ENCODE measurements at regions not wholly inside any gene's neighbourhood (a gene's known extent, or its start where the extent isn't known, plus 50 kb on each side); places are given as distances from the start of the nearest gene placed in this dataset.

DNA sequence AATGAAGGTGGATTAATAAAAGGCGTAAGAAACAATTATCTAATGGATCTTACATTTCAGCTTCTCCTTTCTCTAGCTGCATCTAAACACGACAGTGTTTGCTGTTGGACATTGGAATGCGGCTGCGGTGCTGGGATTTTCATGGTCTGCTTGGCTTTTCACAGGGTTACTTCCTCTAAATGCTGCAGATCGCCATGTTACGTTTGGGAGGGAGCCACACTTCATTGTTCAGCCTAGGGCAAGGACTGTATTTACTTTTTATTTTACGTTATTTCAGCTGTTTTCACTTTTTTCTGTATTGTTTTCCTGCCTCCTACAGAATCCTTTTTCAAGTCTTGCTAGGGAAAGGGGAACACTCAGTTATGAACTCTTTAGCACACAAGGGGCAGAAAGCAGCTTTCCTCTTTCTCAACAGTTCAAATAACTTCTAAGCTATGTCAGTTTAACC lies 97.9 kb upstream of the MTHFD1L start:
- WGBS (ENCODE audit: low lambda C conversion rate, missing lambda C conversion rate): 22% methylated on average over 7 of the region's 7 CpGs
- no peaks in the 10 kb centered on the region for H4K20me1 ChIP-seq (ENCODE audit: insufficient read depth, poor library complexity, severe bottlenecking)
- H3K79me2 ChIP-seq: no peaks in the 10 kb centered on the region
- peak overlapping the region; percentile 68 for H2AFZ ChIP-seq
- no peaks in the 10 kb centered on the region for H3K9me2 ChIP-seq (replicated peaks; ENCODE audit: insufficient read depth)
- no peaks in the 10 kb centered on the region for H3K27me3 ChIP-seq
- no peak overlapping the region for H3K4me3 ChIP-seq
- peaks cover 18% of the 10 kb centered on the region for H3K4me1 ChIP-seq (ENCODE audit: insufficient read depth)
- H3K27ac ChIP-seq: peak overlapping the region; percentile 32
- no peak for TF ChIP-seq EZH2phosphoT487 (IDR thresholded peaks at IDR 0.05; ENCODE audit: low read depth, severe bottlenecking, unreplicated experiment)
- no peak for TF ChIP-seq EZH2 (IDR thresholded peaks at IDR 0.05; ENCODE audit: borderline replicate concordance)
- TF ChIP-seq, protein P1, sequence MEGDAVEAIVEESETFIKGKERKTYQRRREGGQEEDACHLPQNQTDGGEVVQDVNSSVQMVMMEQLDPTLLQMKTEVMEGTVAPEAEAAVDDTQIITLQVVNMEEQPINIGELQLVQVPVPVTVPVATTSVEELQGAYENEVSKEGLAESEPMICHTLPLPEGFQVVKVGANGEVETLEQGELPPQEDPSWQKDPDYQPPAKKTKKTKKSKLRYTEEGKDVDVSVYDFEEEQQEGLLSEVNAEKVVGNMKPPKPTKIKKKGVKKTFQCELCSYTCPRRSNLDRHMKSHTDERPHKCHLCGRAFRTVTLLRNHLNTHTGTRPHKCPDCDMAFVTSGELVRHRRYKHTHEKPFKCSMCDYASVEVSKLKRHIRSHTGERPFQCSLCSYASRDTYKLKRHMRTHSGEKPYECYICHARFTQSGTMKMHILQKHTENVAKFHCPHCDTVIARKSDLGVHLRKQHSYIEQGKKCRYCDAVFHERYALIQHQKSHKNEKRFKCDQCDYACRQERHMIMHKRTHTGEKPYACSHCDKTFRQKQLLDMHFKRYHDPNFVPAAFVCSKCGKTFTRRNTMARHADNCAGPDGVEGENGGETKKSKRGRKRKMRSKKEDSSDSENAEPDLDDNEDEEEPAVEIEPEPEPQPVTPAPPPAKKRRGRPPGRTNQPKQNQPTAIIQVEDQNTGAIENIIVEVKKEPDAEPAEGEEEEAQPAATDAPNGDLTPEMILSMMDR (IDR thresholded peaks at IDR 0.05; ENCODE audit: poor library complexity): no peak
- H3K9me3 ChIP-seq (ENCODE audit: low read depth): no peaks in the 10 kb centered on the region
- H3K4me2 ChIP-seq: peak overlapping the region; percentile 63
- DNase-seq (ENCODE audit: low spot score): peak; percentile 18
- no peaks in the 10 kb centered on the region for H3K36me3 ChIP-seq (replicated peaks; ENCODE audit: insufficient read depth, low read depth)

DNA sequence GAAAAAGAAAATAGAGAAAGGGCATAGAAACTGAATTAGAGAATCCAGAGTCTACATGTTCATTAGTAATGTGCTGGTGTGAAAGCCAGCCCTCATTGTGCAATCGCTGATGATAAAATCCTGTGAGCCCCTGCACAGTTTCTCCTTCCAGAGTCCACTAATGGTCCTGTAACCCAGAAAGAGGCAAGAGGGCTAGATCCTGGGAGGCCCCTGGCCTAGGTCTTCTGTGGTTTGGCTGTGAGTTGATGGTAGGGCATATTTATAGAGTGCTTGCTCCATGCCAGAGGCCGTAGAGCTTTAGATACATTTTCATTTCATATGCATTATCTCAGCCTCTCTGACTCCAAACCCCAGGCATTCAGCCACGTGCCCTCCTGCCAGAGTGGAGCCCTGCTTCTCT lies 94.9 kb upstream of the MTHFD1L start:
- no peaks in the 10 kb centered on the region for H3K79me2 ChIP-seq
- no peaks in the 10 kb centered on the region for H4K20me1 ChIP-seq (ENCODE audit: insufficient read depth, poor library complexity, severe bottlenecking)
- peaks cover 18% of the 10 kb centered on the region for H3K4me1 ChIP-seq (ENCODE audit: insufficient read depth)
- no peak overlapping the region for H3K27ac ChIP-seq
- no peaks in the 10 kb centered on the region for H3K27me3 ChIP-seq
- H3K9me3 ChIP-seq (ENCODE audit: low read depth): peaks cover 9% of the 10 kb centered on the region
- TF ChIP-seq EZH2 (IDR thresholded peaks at IDR 0.05; ENCODE audit: borderline replicate concordance) (no peak), EZH2phosphoT487 (IDR thresholded peaks at IDR 0.05; ENCODE audit: low read depth, severe bottlenecking, unreplicated experiment) (no peak)
- TF ChIP-seq, protein P1 (IDR thresholded peaks at IDR 0.05; ENCODE audit: poor library complexity): no peak
- peak; percentile 22 for DNase-seq (ENCODE audit: low spot score)
- H2AFZ ChIP-seq: no peak overlapping the region
- no peaks in the 10 kb centered on the region for H3K9me2 ChIP-seq (replicated peaks; ENCODE audit: insufficient read depth)
- H3K4me2 ChIP-seq: no peak overlapping the region
- H3K4me3 ChIP-seq: no peak overlapping the region
- WGBS (ENCODE audit: low lambda C conversion rate, missing lambda C conversion rate): 81% methylated on average over 3 of the region's 3 CpGs
- H3K36me3 ChIP-seq (replicated peaks; ENCODE audit: insufficient read depth, low read depth): no peaks in the 10 kb centered on the region

DNA sequence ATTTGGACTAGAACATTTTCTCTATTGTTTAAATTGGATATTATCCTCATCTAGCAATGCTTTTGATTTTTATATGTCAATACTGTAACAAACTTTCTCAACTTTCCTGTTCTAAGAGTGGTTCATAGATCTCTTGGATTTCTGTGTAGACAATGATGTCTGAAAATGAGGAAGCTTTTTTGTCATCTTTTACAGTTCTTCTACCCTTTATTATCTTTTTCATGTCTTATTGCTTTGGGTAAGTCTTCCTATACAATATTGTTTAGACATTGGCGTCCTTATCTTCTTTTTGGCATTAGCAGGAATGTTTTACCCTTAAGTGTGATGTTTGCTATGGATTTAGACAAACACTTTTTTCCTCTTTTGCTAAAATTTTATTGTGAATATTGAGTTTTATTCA lies 91.5 kb upstream of the MTHFD1L start:
- no peak overlapping the region for H3K27ac ChIP-seq
- H2AFZ ChIP-seq: no peak overlapping the region
- no peak for DNase-seq (ENCODE audit: low spot score)
- peaks cover 9% of the 10 kb centered on the region for H3K9me3 ChIP-seq (ENCODE audit: low read depth)
- no peak overlapping the region for H3K4me2 ChIP-seq
- H3K4me1 ChIP-seq (ENCODE audit: insufficient read depth): peaks cover 3% of the 10 kb centered on the region
- TF ChIP-seq, protein P1 (IDR thresholded peaks at IDR 0.05; ENCODE audit: poor library complexity): no peak
- TF ChIP-seq EZH2 (IDR thresholded peaks at IDR 0.05; ENCODE audit: borderline replicate concordance) (no peak), EZH2phosphoT487 (IDR thresholded peaks at IDR 0.05; ENCODE audit: low read depth, severe bottlenecking, unreplicated experiment) (no peak)
- H3K9me2 ChIP-seq (replicated peaks; ENCODE audit: insufficient read depth): no peaks in the 10 kb centered on the region
- no peaks in the 10 kb centered on the region for H4K20me1 ChIP-seq (ENCODE audit: insufficient read depth, poor library complexity, severe bottlenecking)
- WGBS (ENCODE audit: low lambda C conversion rate, missing lambda C conversion rate): 78% methylated on average over 1 of the region's 1 CpG
- H3K36me3 ChIP-seq (replicated peaks; ENCODE audit: insufficient read depth, low read depth): no peaks in the 10 kb centered on the region
- no peaks in the 10 kb centered on the region for H3K27me3 ChIP-seq
- peak overlapping the region; percentile 5 for H3K4me3 ChIP-seq
- no peaks in the 10 kb centered on the region for H3K79me2 ChIP-seq

Data from hepatocyte (in vitro differentiated cells).